Mesendoderm (in vitro differentiated cells): ENCODE measurements at regions not wholly inside any gene's neighbourhood (a gene's known extent, or its start where the extent isn't known, plus 50 kb on each side); places are given as distances from the start of the nearest gene placed in this dataset.

Experiments
- DNase-seq: peaks from one replicate; pipeline ENCODE4 v3.0.0; 2013
- H2AK5ac ChIP-seq: 2 replicates; pipeline ENCODE4 v1.6.1; 2013; ENCODE audit warnings: low read length, inconsistent platforms
- H2BK120ac ChIP-seq: 2 replicates; pipeline ENCODE4 v1.6.1; 2013; ENCODE audit warnings: low read depth, mild to moderate bottlenecking, low read length, moderate library complexity, mixed read lengths
- H2BK15ac ChIP-seq: replicated peaks from 2 replicates; pipeline ENCODE4 v1.6.1; 2013; ENCODE audit warnings: low read depth, mild to moderate bottlenecking, moderate library complexity
- H2BK5ac ChIP-seq: 2 replicates; pipeline ENCODE4 v1.6.1; 2013; ENCODE audit warnings: low read length, inconsistent platforms
- H3K18ac ChIP-seq: 2 replicates; pipeline ENCODE4 v1.6.1; 2013; ENCODE audit warnings: mild to moderate bottlenecking, low read length, mixed read lengths
- H3K23ac ChIP-seq: one replicate; pipeline ENCODE4 v1.6.1; 2013; ENCODE audit warnings: low read length
- H3K27ac ChIP-seq: 2 replicates; pipeline ENCODE4 v1.5.1; 2013; ENCODE audit warnings: low read depth, mild to moderate bottlenecking, inconsistent platforms, low read length, moderate library complexity
- H3K27me3 ChIP-seq: 2 replicates; pipeline ENCODE4 v1.6.1; 2013; ENCODE audit warnings: low read length, control low read depth, mild to moderate bottlenecking, inconsistent platforms; ENCODE audit not compliant: insufficient read depth, poor library complexity
- H3K36me3 ChIP-seq: 2 replicates; pipeline ENCODE4 v1.6.1; 2013; ENCODE audit warnings: low read length, inconsistent platforms; ENCODE audit not compliant: control insufficient read depth, insufficient read depth
- H3K4ac ChIP-seq: one replicate; pipeline ENCODE4 v1.6.1; 2013; ENCODE audit warnings: low read depth, mild to moderate bottlenecking, low read length, moderate library complexity
- H3K4me1 ChIP-seq: 2 replicates; pipeline ENCODE4 v1.6.1; 2013; ENCODE audit warnings: low read depth, low read length, inconsistent platforms; ENCODE audit not compliant: control insufficient read depth
- H3K4me2 ChIP-seq: 2 replicates; pipeline ENCODE4 v1.6.1; 2013; ENCODE audit warnings: low read length
- H3K4me3 ChIP-seq: 2 replicates; pipeline ENCODE4 v1.5.1; 2013; ENCODE audit warnings: mild to moderate bottlenecking, low read length
- H3K56ac ChIP-seq: one replicate; pipeline ENCODE4 v1.6.1; 2013; ENCODE audit warnings: low read length
- H3K79me1 ChIP-seq: 2 replicates; pipeline ENCODE4 v1.6.1; 2013; ENCODE audit warnings: low read length, inconsistent platforms
- H3K79me2 ChIP-seq: 2 replicates; pipeline ENCODE4 v1.6.1; 2013; ENCODE audit warnings: mild to moderate bottlenecking, low read length; ENCODE audit not compliant: control insufficient read depth, insufficient read depth
- H3K9ac ChIP-seq: 2 replicates; pipeline ENCODE4 v1.6.1; 2013; ENCODE audit warnings: low read length, inconsistent platforms
- H4K5ac ChIP-seq: one replicate; pipeline ENCODE4 v1.6.1; 2013; ENCODE audit warnings: low read length
- H4K8ac ChIP-seq: one replicate; pipeline ENCODE4 v1.6.1; 2013; ENCODE audit warnings: low read depth, mild to moderate bottlenecking, control low read depth, low read length, moderate library complexity
- WGBS: extraction: QIAGEN DNeasy Blood & Tissue Kit; methylation state at CpG from one replicate; pipeline ENCODE4 v1.1.7; 2013; ENCODE audit warnings: low lambda C conversion rate, missing lambda C conversion rate; ENCODE audit not compliant: insufficient coverage; ENCODE audit errors: extremely low coverage; 5-methylcytosine and 5-hydroxymethylcytosine counted together

DNA sequence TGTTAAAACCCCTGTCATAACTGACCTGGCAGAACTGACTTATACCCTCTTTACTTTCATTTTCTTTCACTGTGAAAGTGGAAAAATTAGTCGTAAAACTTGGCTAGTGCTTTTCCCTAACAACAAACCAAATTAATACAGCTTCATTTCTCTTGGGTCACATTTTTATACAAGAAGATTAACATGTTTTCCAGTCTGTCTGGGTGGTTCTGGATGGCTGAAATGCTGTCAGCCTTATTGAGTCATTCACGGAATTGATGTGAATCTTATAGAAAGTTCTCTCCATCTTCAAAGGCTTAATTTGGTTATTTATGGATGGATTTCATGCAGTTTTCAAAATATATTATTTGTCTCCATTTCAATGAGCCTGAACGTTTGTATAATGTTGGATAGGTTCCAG, 440.0 kb downstream of the KCTD12 start:
- no peak overlapping the region for H3K4me2 ChIP-seq
- no CpG with 5 or more reads among the region's 3 CpGs for WGBS
- H2BK15ac ChIP-seq = no peak overlapping the region
- H3K4ac ChIP-seq = no peak overlapping the region
- no peak overlapping the region for H2AK5ac ChIP-seq
- no peak overlapping the region for H3K56ac ChIP-seq
- H4K8ac ChIP-seq = no peak overlapping the region
- no peak for DNase-seq
- H3K4me1 ChIP-seq = no peaks in the 10 kb centered on the region
- H3K79me2 ChIP-seq = no peaks in the 10 kb centered on the region
- H3K18ac ChIP-seq = no peak overlapping the region
- H3K79me1 ChIP-seq = no peaks in the 10 kb centered on the region
- H3K36me3 ChIP-seq = no peaks in the 10 kb centered on the region
- no peak overlapping the region for H3K9ac ChIP-seq
- no peak overlapping the region for H2BK120ac ChIP-seq
- no peak overlapping the region for H3K4me3 ChIP-seq
- H3K23ac ChIP-seq = no peak overlapping the region
- H4K5ac ChIP-seq = no peak overlapping the region
- no peaks in the 10 kb centered on the region for H3K27me3 ChIP-seq
- H2BK5ac ChIP-seq = no peak overlapping the region
- no peak overlapping the region for H3K27ac ChIP-seq

DNA sequence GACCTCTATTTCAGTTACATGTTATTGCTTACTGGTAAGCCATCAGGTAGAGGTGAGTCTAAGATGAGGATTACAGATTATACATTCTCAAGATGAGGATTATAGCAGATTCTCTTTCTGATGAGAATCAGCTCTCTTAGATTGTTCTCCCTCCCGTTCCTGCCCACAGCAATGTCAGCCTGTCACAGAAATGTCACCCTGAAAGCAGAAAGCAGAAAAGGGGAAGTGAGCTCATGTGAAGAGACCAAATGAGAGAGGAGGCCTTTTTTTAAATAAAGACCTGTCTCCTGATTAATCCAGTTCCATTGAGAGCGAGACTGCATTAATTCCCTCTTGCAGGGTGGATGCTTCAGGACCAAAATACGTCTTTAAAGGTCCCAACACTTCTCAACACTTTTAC, 445.6 kb downstream of the KCTD12 start:
- Histone ChIP-seq H2BK120ac (no peak overlapping the region), H3K4me2 (no peak overlapping the region), H3K27ac (no peak overlapping the region), H3K79me2 (no peaks in the 10 kb centered on the region), H3K23ac (no peak overlapping the region), H3K4ac (no peak overlapping the region), H3K9ac (no peak overlapping the region), H3K4me1 (no peaks in the 10 kb centered on the region), H2BK5ac (no peak overlapping the region), H2BK15ac (no peak overlapping the region), H3K56ac (no peak overlapping the region), H3K27me3 (no peaks in the 10 kb centered on the region), H3K36me3 (no peaks in the 10 kb centered on the region), H3K4me3 (no peak overlapping the region), H3K79me1 (no peaks in the 10 kb centered on the region), H3K18ac (no peak overlapping the region), H4K5ac (no peak overlapping the region), H4K8ac (no peak overlapping the region), H2AK5ac (no peak overlapping the region)
- no CpG with 5 or more reads among the region's 3 CpGs for WGBS
- DNase-seq = no peak

DNA sequence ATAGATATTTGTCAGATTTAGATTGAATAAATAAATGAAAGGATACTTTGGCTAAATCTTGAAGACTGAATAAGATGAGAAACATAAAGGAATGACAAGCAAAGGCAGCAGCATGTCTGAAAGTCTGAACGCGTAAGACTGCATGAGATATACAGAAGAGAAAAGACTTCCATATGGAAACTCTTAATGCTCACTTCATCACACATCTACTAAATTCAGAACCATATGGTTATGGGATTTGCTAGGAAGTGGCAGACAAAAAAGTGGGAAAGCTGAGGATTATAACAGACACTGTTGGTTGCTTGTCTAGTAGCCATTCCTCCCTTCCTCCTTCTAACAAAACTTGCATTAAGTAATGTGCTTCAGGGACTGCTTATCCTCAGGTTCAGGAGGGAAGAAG, 446.7 kb downstream of the KCTD12 start:
- H3K23ac ChIP-seq = no peak overlapping the region
- no peak overlapping the region for H2BK120ac ChIP-seq
- no peaks in the 10 kb centered on the region for H3K79me2 ChIP-seq
- H3K27me3 ChIP-seq = no peaks in the 10 kb centered on the region
- no peak overlapping the region for H2BK5ac ChIP-seq
- H3K4ac ChIP-seq = no peak overlapping the region
- H4K8ac ChIP-seq = no peak overlapping the region
- H3K4me2 ChIP-seq = no peak overlapping the region
- no peak overlapping the region for H3K18ac ChIP-seq
- H3K4me1 ChIP-seq = no peaks in the 10 kb centered on the region
- no peak overlapping the region for H4K5ac ChIP-seq
- DNase-seq = no peak
- no peaks in the 10 kb centered on the region for H3K36me3 ChIP-seq
- H3K9ac ChIP-seq = no peak overlapping the region
- no peak overlapping the region for H2AK5ac ChIP-seq
- no peak overlapping the region for H3K4me3 ChIP-seq
- no peaks in the 10 kb centered on the region for H3K79me1 ChIP-seq
- no CpG with 5 or more reads among the region's 2 CpGs for WGBS
- H3K27ac ChIP-seq = no peak overlapping the region
- H3K56ac ChIP-seq = no peak overlapping the region
- no peak overlapping the region for H2BK15ac ChIP-seq

DNA sequence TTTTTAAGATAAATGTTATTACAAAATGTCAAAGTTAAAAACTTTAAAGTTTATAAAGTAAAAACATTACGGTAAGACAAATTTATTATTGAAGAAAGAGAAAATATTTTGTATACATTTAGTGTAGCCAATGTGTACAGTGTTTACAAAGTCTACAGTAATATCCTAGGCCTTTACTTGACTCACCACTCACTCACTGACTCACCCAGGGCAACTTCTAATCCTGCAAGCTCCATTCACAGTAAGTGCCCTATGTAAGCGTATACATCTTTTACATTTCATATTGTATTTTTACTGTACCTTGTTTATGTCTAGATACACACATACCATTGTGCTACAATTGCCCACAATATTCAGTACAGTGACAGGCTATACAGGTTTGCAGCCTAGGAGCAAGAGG, 448.2 kb downstream of the KCTD12 start:
- Histone ChIP-seq H3K9ac (no peak overlapping the region), H3K18ac (no peak overlapping the region), H3K79me1 (no peaks in the 10 kb centered on the region), H2BK15ac (no peak overlapping the region), H4K5ac (no peak overlapping the region), H3K27ac (no peak overlapping the region), H2AK5ac (no peak overlapping the region), H3K4me1 (no peaks in the 10 kb centered on the region), H3K4me3 (no peak overlapping the region), H3K4me2 (no peak overlapping the region), H2BK5ac (no peak overlapping the region), H4K8ac (no peak overlapping the region), H3K4ac (no peak overlapping the region), H3K56ac (no peak overlapping the region), H3K27me3 (no peaks in the 10 kb centered on the region), H3K36me3 (no peaks in the 10 kb centered on the region), H2BK120ac (no peak overlapping the region), H3K79me2 (no peaks in the 10 kb centered on the region), H3K23ac (no peak overlapping the region)
- no peak for DNase-seq
- no CpG with 5 or more reads among the region's 2 CpGs for WGBS

DNA sequence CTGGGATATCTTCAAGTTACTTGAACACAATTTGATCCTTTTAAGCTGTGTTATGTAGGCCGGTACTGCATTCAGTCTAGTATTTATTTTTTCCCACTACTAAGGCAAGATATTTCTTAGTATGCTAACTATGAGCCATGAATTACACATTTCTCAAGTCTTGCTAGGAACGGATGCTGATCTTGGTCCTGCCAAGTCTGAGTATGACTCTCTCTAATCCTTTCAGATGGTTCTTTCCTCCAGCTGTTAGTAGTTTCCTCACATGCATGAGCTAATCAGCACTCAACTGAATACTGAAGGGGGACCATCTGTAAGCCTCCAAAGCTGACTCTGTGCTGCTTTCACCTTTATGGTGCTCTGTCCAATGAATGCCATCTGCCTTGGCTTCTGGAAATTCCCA, 460.3 kb downstream of the KCTD12 start:
- Histone ChIP-seq H3K18ac (no peak overlapping the region), H3K9ac (no peak overlapping the region), H3K27me3 (no peaks in the 10 kb centered on the region), H3K79me1 (no peaks in the 10 kb centered on the region), H3K27ac (no peak overlapping the region), H3K4me2 (no peak overlapping the region), H3K36me3 (no peaks in the 10 kb centered on the region), H3K79me2 (no peaks in the 10 kb centered on the region), H2AK5ac (no peak overlapping the region), H4K5ac (no peak overlapping the region), H3K23ac (no peak overlapping the region), H2BK15ac (no peak overlapping the region), H3K56ac (no peak overlapping the region), H4K8ac (no peak overlapping the region), H2BK5ac (no peak overlapping the region), H3K4me3 (no peak overlapping the region), H2BK120ac (no peak overlapping the region), H3K4me1 (no peaks in the 10 kb centered on the region), H3K4ac (no peak overlapping the region)
- no CpG with 5 or more reads among the region's 2 CpGs for WGBS
- DNase-seq = peak; percentile 10

DNA sequence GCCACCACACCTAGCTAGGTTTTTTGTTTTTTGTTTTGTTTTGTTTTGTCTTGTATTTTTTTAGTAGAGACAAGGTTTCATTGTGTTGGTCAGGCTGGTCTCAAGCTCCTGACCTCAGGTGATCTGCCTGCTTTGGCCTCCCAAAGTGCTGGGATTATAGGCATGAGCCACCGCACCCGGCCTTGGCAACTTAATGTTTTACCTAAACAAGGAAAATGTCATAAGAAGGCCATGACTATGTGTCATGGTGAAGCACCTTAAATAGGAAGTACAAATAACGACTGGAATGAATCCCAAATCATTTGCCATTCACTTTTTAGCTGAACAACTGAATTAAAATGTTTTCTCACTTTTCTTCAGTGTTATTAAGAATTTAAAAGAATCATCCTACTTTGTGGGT, 465.2 kb downstream of the KCTD12 start:
- Histone ChIP-seq H3K56ac (no peak overlapping the region), H2BK120ac (no peak overlapping the region), H3K4me3 (no peak overlapping the region), H2AK5ac (no peak overlapping the region), H3K9ac (no peak overlapping the region), H3K79me1 (no peaks in the 10 kb centered on the region), H3K23ac (no peak overlapping the region), H2BK5ac (no peak overlapping the region), H3K4me2 (no peak overlapping the region), H3K36me3 (no peaks in the 10 kb centered on the region), H3K18ac (no peak overlapping the region), H3K79me2 (no peaks in the 10 kb centered on the region), H2BK15ac (no peak overlapping the region), H4K5ac (no peak overlapping the region), H3K4me1 (no peaks in the 10 kb centered on the region), H3K27me3 (no peaks in the 10 kb centered on the region), H3K4ac (no peak overlapping the region), H3K27ac (no peak overlapping the region), H4K8ac (no peak overlapping the region)
- WGBS = no CpG with 5 or more reads among the region's 3 CpGs
- DNase-seq = no peak
